AG09309 (cell line): ENCODE measurements at regions not wholly inside any gene's neighbourhood (a gene's known extent, or its start where the extent isn't known, plus 50 kb on each side); places are given as distances from the start of the nearest gene placed in this dataset.
"Not testable (repeated sequence)": the region's sequence is repeated elsewhere in the genome, so short reads cannot be mapped to it uniquely, and the experiment has no call there.

Source experiments
- DNase-seq: peaks from one replicate; pipeline ENCODE4 v3.0.0-alpha.2; 2010; ENCODE audit warnings: low read depth
- H3K4me3 ChIP-seq: 2 replicates; pipeline ENCODE4 v1.5.1; 2011; ENCODE audit warnings: mild to moderate bottlenecking, low read depth, low read length, moderate library complexity; ENCODE audit not compliant: control insufficient read depth
- CTCF ChIP-seq: IDR thresholded peaks from 2 replicates; pipeline ENCODE4 v1.5.1; 2011; ENCODE audit warnings: mild to moderate bottlenecking, low read depth, low read length, inconsistent platforms; ENCODE audit not compliant: insufficient read depth, control insufficient read depth; ENCODE audit errors: missing control alignments

- no peak overlapping the region for H3K4me3 ChIP-seq
- DNase-seq = no peak
- TF ChIP-seq CTCF = no peak
These were observed 115.9 kb upstream of the DAPK1 start for GRCh38 chr9:87381746-87382145.

- no peak overlapping the region for H3K4me3 ChIP-seq
- peak; percentile 74 for DNase-seq
- no peak for TF ChIP-seq CTCF
These were observed 114.8 kb upstream of the DAPK1 start for GRCh38 chr9:87382900-87383299.

- no peak for TF ChIP-seq CTCF
- H3K4me3 ChIP-seq = no peak overlapping the region
- DNase-seq = no peak
These were observed 114.1 kb upstream of the DAPK1 start for GRCh38 chr9:87383344-87384150.

DNA sequence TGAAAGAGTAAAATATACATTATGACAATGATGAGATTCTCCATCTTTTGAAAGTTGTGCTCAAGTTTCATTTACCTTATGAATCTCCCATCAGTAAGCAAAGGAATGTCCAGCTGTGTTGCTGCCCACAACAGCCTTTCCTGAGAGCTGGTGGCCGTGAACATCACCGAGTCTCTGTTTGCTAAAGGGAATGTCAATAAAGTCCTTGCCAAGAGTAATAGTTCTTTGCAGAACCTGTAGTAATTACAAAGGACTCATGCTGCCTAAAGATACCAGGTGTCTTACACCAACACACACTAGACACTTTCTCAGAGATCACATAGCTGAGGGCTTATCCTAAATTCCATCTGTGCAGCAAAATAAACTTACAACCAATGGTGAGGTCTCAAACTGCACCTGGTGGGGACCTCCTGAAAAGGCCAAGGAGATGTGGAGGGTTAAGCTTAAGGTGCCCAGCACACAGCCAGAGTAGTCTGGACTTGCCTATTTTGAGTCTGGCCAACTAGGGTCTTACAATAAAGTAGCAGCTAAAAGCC, 111.1 kb upstream of the DAPK1 start:
- DNase-seq = no peak

DNA sequence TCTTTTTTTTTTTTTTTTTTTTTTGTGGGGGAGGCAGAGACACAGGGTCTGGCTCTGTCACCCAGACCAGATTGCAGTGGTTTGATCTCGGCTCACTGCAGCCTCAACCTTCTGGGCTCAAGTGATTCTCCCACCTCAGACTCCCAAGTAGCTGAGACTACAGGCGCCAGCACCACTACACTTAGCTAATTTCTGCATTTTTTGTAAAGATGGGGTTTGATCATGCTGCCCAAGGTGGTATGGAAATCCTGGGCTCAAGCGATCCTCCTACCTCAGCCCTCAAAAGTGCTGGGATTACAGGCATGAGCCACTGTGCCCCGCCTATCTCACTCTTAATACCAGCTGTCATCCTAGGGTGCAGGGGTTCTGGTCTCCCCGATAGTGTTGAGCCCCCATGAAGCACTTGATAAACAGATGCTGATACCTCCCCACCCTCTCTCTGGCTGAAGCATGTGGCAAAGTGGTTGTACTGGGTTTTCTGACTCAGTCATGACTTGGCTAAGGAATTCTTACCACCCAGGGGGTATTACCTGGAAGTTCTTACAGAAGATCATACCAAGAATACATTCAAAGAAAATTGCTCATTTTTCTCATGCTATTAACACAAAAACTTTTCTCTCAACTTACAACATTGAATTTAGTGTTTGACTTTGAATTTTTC, 110.2 kb upstream of the DAPK1 start:
- TF ChIP-seq CTCF = no peak
- DNase-seq = no peak
- no peak overlapping the region for H3K4me3 ChIP-seq

More for the DNA sequence above, 111.1 kb upstream of the DAPK1 start:
- no peak for TF ChIP-seq CTCF
- no peak overlapping the region for H3K4me3 ChIP-seq

GRCh38 chr9:87388708-87389107, 109.0 kb upstream of the DAPK1 start:
- H3K4me3 ChIP-seq = not testable (repeated sequence)

DNA sequence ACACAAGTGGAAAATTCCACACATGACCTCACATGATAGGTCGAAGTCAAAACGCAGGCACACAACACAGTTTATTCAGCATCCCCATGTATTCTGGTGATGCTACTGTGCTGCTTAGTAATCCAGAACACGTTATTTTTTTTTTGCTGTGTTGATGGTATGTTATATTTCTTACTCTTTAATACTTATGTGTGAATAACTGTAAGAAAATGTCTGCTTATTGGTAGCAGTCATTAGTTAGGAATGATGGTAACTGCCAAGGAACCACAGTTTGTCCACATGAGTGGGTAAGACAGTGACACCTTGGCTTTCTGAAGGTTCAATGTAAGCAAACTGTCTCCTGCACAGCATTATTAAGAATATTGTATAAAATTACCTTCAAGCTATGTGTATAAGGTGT, 107.7 kb upstream of the DAPK1 start:
- no peak overlapping the region for H3K4me3 ChIP-seq
- TF ChIP-seq CTCF = no peak
- no peak for DNase-seq

More at GRCh38 chr9:87388708-87389107, 109.0 kb upstream of the DAPK1 start:
- not testable (repeated sequence) for DNase-seq
